SIG-M5 (cell line): ENCODE measurements at regions not wholly inside any gene's neighbourhood (a gene's known extent, or its start where the extent isn't known, plus 50 kb on each side); places are given as distances from the start of the nearest gene placed in this dataset.
"Not testable (repeated sequence)": the region's sequence is repeated elsewhere in the genome, so short reads cannot be mapped to it uniquely, and the experiment has no call there.

Source experiments
- DNase-seq: peaks from one replicate; lab custom pipeline; 2025; lab: John Stamatoyannopoulos, UW

DNA sequence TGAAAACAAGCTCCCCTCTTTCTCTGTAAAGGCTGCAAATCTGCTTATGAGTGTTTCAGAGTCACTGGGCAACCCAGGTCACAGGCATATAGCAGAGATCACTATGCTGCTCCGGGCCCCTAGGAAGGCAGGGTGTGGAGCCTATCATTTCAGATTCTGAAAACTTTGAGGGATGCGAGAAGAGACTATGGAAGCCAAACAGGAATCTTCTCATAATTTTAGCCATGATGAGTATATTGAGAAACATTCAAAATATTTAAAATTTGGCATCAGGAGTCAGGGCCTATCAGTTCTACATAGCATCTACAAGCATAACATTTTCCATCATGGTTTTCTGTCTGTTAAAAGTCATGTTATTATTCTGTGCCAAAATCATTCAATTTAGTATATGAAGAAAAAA lies 61.7 kb upstream of the ATXN3L start:
- no peak for DNase-seq

DNA sequence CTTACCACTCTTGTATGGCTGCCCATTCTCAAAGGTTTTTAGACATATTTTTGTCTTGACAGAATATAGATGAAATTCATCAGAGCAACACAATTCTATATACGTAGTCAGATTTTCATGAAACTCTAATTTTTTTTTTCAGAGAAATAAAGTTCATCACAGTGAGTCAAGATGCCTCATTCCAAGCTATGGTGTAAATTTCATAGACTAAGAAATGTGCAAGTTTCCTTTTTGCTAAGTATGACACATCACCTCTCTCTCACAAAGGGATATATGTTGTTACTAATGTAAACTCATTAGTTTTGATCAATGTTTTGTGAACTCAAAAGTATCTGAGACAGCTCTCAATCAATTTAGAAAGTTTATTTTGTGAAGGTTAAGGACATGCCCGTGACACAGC lies 60.4 kb upstream of the ATXN3L start:
- no peak for DNase-seq

DNA sequence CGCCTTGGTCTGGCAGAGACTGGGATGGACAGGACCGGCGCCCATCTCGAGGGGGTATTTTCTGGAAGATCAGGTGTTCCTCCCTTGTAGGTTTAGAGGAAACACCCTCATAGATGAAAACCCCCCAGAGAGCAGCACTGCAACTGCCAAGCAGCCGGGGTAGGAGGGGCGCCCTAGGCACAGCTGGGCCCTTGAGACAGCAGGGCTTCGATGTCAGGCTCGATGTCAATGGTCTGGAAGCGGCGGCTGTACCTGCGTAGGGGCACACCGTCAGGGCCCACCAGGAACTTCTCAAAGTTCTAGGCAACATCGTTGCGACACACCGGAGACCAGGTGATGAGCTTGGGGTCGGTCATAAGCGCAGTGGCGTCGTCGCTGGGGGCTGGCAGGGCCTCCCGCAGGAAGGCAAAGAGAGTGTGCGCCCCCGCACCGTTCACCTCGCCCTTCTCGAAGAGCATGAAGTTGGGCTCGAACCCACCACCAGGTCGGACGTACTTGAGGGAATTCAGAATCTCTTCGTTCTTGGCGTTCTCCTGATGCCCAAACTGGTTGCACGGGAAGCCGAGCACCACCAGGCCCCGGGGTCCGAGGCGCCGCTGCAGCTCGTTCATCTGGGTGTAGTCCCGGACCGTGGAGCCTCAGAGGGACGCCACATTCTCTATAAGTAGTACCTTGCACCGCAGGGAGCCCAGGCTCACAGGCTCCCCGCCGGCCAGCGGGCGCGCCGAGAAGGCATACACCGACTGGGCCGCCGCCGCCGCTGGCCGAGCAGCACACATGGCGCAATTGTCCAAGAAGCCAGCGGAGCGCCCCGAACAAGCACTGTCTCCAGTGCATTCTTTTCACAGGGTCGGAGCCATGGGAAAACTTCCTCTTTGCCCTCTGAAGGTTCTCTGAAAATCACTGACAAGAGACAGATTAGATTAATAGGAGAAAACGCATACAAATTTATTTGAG lies 59.0 kb upstream of the ATXN3L start:
- DNase-seq, result not testable (repeated sequence)

- DNase-seq, result no peak
These were observed 57.7 kb upstream of the ATXN3L start for GRCh38 chrX:13377550-13377934.

- DNase-seq, result no peak
These were observed 57.1 kb upstream of the ATXN3L start for GRCh38 chrX:13376857-13377549.

DNA sequence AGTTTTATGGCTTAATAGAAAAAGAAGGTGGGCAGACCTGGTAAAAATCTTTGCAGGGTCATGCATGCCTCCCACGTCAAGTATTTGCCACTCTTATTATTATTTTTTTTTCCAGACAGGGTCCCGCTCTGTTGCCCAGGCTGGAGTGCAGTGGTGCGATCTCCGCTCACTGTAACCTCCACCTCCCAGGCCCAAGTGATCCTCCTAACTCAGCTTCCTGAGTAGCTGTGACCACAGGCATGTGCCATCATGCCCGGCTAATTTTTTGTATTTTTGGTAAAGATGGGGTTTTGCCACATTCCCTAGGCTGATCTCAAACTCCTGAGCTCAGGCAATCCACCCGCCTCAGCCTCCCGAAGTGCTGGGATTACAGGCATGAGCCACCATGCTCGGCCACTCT lies 55.7 kb upstream of the ATXN3L start:
- not testable (repeated sequence) for DNase-seq

DNA sequence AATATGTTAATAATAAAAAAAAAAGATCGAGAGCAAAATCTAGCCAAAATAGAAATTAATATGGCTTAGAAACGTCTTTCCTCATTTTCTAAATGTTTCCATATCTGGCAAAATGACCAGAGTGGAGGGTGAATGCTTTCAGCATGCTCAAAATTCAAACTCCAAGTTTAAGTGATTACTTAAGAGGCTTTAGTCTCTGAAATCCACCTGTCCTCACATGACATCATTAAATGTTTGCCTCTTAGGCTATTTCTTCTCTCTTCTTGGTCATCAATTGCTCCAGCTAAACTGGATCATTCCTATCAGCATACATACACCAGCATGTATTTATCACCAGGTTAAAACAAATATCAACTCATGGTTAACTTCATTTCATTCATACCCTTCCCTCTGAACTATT lies 54.5 kb upstream of the ATXN3L start:
- no peak for DNase-seq

DNA sequence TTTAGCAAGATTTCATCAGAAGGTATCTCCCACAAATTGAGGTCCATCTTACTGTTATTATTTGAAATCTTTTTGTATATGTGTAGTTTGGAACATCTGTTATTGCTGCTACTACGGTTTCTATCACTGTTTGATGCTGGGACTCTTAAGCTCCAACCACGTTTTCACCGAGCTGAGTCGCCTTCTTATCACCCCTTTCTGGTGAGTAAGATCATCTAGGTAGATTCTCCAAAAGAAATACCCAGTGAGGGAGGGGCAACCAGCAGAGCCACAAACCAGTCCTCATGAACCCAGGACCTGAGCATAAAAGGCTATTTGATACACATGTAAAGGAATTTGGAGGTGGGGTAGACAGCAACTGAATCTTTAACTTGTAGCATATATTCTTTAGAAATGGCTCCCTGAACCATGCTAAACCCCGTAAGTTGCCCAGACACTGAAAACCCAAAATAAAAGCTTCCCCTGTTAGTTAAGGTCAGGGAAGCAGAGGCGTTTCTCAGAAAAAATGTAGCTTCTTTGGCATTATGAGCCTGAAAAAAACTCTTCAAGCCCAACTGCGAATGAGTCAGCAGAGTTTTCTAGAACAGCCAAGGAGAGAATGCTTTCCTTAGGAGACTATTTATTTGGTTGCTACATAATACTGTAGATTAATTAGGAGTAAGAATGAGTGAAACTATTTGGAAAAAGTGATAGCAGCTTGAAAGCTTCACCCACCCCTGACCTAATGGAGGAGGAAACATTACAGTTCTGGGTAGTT lies 53.8 kb upstream of the ATXN3L start:
- no peak for DNase-seq

DNA sequence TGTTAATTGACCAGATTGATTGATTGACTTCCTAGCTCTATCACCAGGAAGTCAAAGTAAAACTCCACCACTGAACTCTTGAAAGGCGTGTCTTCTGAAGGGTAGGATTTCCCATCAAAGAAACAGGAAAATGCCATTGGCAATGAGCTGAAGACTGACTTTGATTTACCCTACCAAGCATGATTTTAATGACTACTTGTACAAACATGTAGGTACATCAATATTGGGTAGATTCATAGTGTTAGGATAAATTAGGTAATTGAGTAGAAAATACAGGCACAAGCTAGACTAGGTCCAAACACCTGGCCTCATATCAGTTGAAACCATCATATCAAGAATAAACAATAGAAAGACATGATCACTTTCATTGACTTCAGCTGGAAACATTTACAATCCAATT lies 53.2 kb upstream of the ATXN3L start:
- no peak for DNase-seq

- no peak for DNase-seq
These were observed 52.5 kb upstream of the ATXN3L start for GRCh38 chrX:13372203-13372980.

DNA sequence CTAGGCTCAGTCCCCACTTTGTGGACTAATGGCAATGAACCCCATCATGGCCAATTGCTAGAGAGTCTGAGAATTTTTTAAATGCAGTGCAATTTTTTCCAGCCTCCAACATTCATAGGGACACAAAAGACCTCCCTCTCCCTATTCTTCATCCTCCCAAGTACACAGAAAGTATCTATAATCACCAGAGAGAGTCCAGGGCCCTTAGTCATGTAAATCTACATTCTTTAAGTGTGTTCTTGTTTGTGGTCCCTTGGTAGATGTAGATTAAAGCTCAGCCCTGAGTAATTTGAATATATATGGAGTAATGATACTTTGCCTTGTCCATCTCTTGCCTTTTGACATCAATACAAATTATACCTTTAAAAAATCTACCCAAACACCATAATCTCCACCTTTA lies 51.3 kb upstream of the ATXN3L start:
- DNase-seq, result no peak

GRCh38 chrX:13370713-13371112 lies 50.9 kb upstream of the ATXN3L start:
- DNase-seq, result no peak
